ENCODE measurements at regions not wholly inside any gene's neighbourhood (a gene's known extent, or its start where the extent isn't known, plus 50 kb on each side); places are given as distances from the start of the nearest gene placed in this dataset.

GRCh38 chr19:31485472-31485871 is 136.2 kb upstream of the TSHZ3 start:
- WGBS, 2 donors (ENCODE audit: extremely low coverage in 2 of 2, insufficient read length in 2 of 2, insufficient replicate concordance in 1 of 2) = no CpG with 5 or more reads among the region's 2 CpGs
- Histone ChIP-seq H3K18ac (ENCODE audit: low read length) (no peak overlapping the region), H3K4me2 (ENCODE audit: insufficient read depth, low read length, poor library complexity, severe bottlenecking) (no peak overlapping the region), H3K4me1 (ENCODE audit: control insufficient read depth in 2 of 2, insufficient read depth in 1 of 2, low read depth in 1 of 2, low read length in 2 of 2) (no peaks in the 10 kb centered on the region), H3K23ac (ENCODE audit: low read depth, low read length, poor library complexity) (no peak overlapping the region), H4K91ac (ENCODE audit: low read depth, low read length, poor library complexity) (no peak overlapping the region), H3K79me1 (ENCODE audit: low read depth, low read length) (no peaks in the 10 kb centered on the region), H3K14ac (ENCODE audit: low read length) (no peak overlapping the region), H2BK12ac (ENCODE audit: low read length) (no peak overlapping the region), H3K4ac (ENCODE audit: low read length) (no peak overlapping the region), H3K27ac (replicated peaks; ENCODE audit: low read length) (no peak overlapping the region), H3K9me3 (replicated peaks in 1 of 2; ENCODE audit: control insufficient read depth in 2 of 2, insufficient read depth in 1 of 2, low read depth in 1 of 2, low read length in 2 of 2) (no peaks in the 10 kb centered on the region), H3K9ac (ENCODE audit: low read depth, low read length, poor library complexity) (no peak overlapping the region), H3K4me3 (ENCODE audit: low read length in 2 of 2) (no peak overlapping the region), H2AK5ac (ENCODE audit: low read depth, low read length) (no peak overlapping the region), H3K36me3 (replicated peaks in 1 of 2; ENCODE audit: control insufficient read depth in 2 of 2, insufficient read depth in 2 of 2, low read length in 2 of 2) (no peaks in the 10 kb centered on the region), H4K8ac (ENCODE audit: low read depth, low read length) (no peak overlapping the region), H2BK5ac (ENCODE audit: low read length) (no peak overlapping the region), H2AFZ (ENCODE audit: low read length) (no peak overlapping the region), H2BK15ac (ENCODE audit: low read length) (no peak overlapping the region), H2BK120ac (ENCODE audit: low read depth, low read length) (no peak overlapping the region), H3K27me3 (ENCODE audit: control insufficient read depth in 3 of 3, insufficient read depth in 3 of 3, low read depth in 1 of 3, low read length in 3 of 3) (no peaks in the 10 kb centered on the region)
- no peak for DNase-seq (ENCODE audit: low spot score)

GRCh38 chr19:31491242-31491641 is 142.0 kb upstream of the TSHZ3 start:
- no peak for DNase-seq (ENCODE audit: low spot score)

GRCh38 chr19:31492050-31492449 is 142.8 kb upstream of the TSHZ3 start:
- H3K79me1 ChIP-seq (ENCODE audit: low read depth, low read length) = no peaks in the 10 kb centered on the region
- H2AK5ac ChIP-seq (ENCODE audit: low read depth, low read length) = no peak overlapping the region
- no peak overlapping the region for H2BK15ac ChIP-seq (ENCODE audit: low read length)
- H2BK12ac ChIP-seq (ENCODE audit: low read length) = no peak overlapping the region
- H3K4me3 ChIP-seq (ENCODE audit: low read length in 2 of 2) = no peak overlapping the region
- no peaks in the 10 kb centered on the region for H3K4me1 ChIP-seq (ENCODE audit: control insufficient read depth in 2 of 2, insufficient read depth in 1 of 2, low read depth in 1 of 2, low read length in 2 of 2)
- DNase-seq (ENCODE audit: low spot score) = no peak
- no peak overlapping the region for H4K8ac ChIP-seq (ENCODE audit: low read depth, low read length)
- no peaks in the 10 kb centered on the region for H3K36me3 ChIP-seq (replicated peaks in 1 of 2; ENCODE audit: control insufficient read depth in 2 of 2, insufficient read depth in 2 of 2, low read length in 2 of 2)
- H3K27ac ChIP-seq (replicated peaks; ENCODE audit: low read length) = no peak overlapping the region
- H3K4me2 ChIP-seq (ENCODE audit: insufficient read depth, low read length, poor library complexity, severe bottlenecking) = no peak overlapping the region
- no peak overlapping the region for H3K18ac ChIP-seq (ENCODE audit: low read length)
- H3K27me3 ChIP-seq (ENCODE audit: control insufficient read depth in 3 of 3, insufficient read depth in 3 of 3, low read depth in 1 of 3, low read length in 3 of 3) = no peaks in the 10 kb centered on the region
- no peak overlapping the region for H3K23ac ChIP-seq (ENCODE audit: low read depth, low read length, poor library complexity)
- H3K9ac ChIP-seq (ENCODE audit: low read depth, low read length, poor library complexity) = no peak overlapping the region
- WGBS, 2 donors (ENCODE audit: extremely low coverage in 2 of 2, insufficient read length in 2 of 2, insufficient replicate concordance in 1 of 2) = no CpG with 5 or more reads among the region's 3 CpGs
- H2BK120ac ChIP-seq (ENCODE audit: low read depth, low read length) = no peak overlapping the region
- no peaks in the 10 kb centered on the region for H3K9me3 ChIP-seq (replicated peaks in 1 of 2; ENCODE audit: control insufficient read depth in 2 of 2, insufficient read depth in 1 of 2, low read depth in 1 of 2, low read length in 2 of 2)
- no peak overlapping the region for H2AFZ ChIP-seq (ENCODE audit: low read length)
- H3K14ac ChIP-seq (ENCODE audit: low read length) = no peak overlapping the region
- H2BK5ac ChIP-seq (ENCODE audit: low read length) = no peak overlapping the region
- no peak overlapping the region for H4K91ac ChIP-seq (ENCODE audit: low read depth, low read length, poor library complexity)
- no peak overlapping the region for H3K4ac ChIP-seq (ENCODE audit: low read length)

More at GRCh38 chr19:31491242-31491641, 142.0 kb upstream of the TSHZ3 start:
- H3K27me3 ChIP-seq (ENCODE audit: control insufficient read depth in 3 of 3, insufficient read depth in 3 of 3, low read depth in 1 of 3, low read length in 3 of 3) = no peaks in the 10 kb centered on the region
- H3K9ac ChIP-seq (ENCODE audit: low read depth, low read length, poor library complexity) = no peak overlapping the region
- H3K36me3 ChIP-seq (replicated peaks in 1 of 2; ENCODE audit: control insufficient read depth in 2 of 2, insufficient read depth in 2 of 2, low read length in 2 of 2) = no peaks in the 10 kb centered on the region
- no peak overlapping the region for H2BK5ac ChIP-seq (ENCODE audit: low read length)
- no peaks in the 10 kb centered on the region for H3K4me1 ChIP-seq (ENCODE audit: control insufficient read depth in 2 of 2, insufficient read depth in 1 of 2, low read depth in 1 of 2, low read length in 2 of 2)
- no peak overlapping the region for H2BK12ac ChIP-seq (ENCODE audit: low read length)
- no peak overlapping the region for H3K4ac ChIP-seq (ENCODE audit: low read length)
- H3K27ac ChIP-seq (replicated peaks; ENCODE audit: low read length) = no peak overlapping the region
- H3K14ac ChIP-seq (ENCODE audit: low read length) = no peak overlapping the region
- H3K4me2 ChIP-seq (ENCODE audit: insufficient read depth, low read length, poor library complexity, severe bottlenecking) = no peak overlapping the region
- H2BK120ac ChIP-seq (ENCODE audit: low read depth, low read length) = no peak overlapping the region
- H2AFZ ChIP-seq (ENCODE audit: low read length) = no peak overlapping the region
- no peaks in the 10 kb centered on the region for H3K9me3 ChIP-seq (replicated peaks in 1 of 2; ENCODE audit: control insufficient read depth in 2 of 2, insufficient read depth in 1 of 2, low read depth in 1 of 2, low read length in 2 of 2)
- no peak overlapping the region for H4K8ac ChIP-seq (ENCODE audit: low read depth, low read length)
- H3K4me3 ChIP-seq (ENCODE audit: low read length in 2 of 2) = no peak overlapping the region
- WGBS, 2 donors (ENCODE audit: extremely low coverage in 2 of 2, insufficient read length in 2 of 2, insufficient replicate concordance in 1 of 2) = no CpG with 5 or more reads among the region's 4 CpGs
- no peak overlapping the region for H2AK5ac ChIP-seq (ENCODE audit: low read depth, low read length)
- H3K18ac ChIP-seq (ENCODE audit: low read length) = no peak overlapping the region
- no peak overlapping the region for H3K23ac ChIP-seq (ENCODE audit: low read depth, low read length, poor library complexity)
- no peak overlapping the region for H4K91ac ChIP-seq (ENCODE audit: low read depth, low read length, poor library complexity)
- no peak overlapping the region for H2BK15ac ChIP-seq (ENCODE audit: low read length)
- no peaks in the 10 kb centered on the region for H3K79me1 ChIP-seq (ENCODE audit: low read depth, low read length)

GRCh38 chr19:31496076-31496475 is 146.8 kb upstream of the TSHZ3 start:
- Histone ChIP-seq H3K14ac (ENCODE audit: low read length) (no peak overlapping the region), H3K4me3 (ENCODE audit: low read length in 2 of 2) (no peak overlapping the region), H3K9ac (ENCODE audit: low read depth, low read length, poor library complexity) (no peak overlapping the region), H3K18ac (ENCODE audit: low read length) (no peak overlapping the region), H3K27ac (replicated peaks; ENCODE audit: low read length) (no peak overlapping the region), H3K79me1 (ENCODE audit: low read depth, low read length) (no peaks in the 10 kb centered on the region), H3K4ac (ENCODE audit: low read length) (no peak overlapping the region), H4K91ac (ENCODE audit: low read depth, low read length, poor library complexity) (peak overlapping the region; percentile 38), H3K9me3 (replicated peaks in 1 of 2; ENCODE audit: control insufficient read depth in 2 of 2, insufficient read depth in 1 of 2, low read depth in 1 of 2, low read length in 2 of 2) (no peaks in the 10 kb centered on the region), H3K4me2 (ENCODE audit: insufficient read depth, low read length, poor library complexity, severe bottlenecking) (no peak overlapping the region), H2BK120ac (ENCODE audit: low read depth, low read length) (no peak overlapping the region), H3K23ac (ENCODE audit: low read depth, low read length, poor library complexity) (no peak overlapping the region), H2BK12ac (ENCODE audit: low read length) (no peak overlapping the region), H3K36me3 (replicated peaks in 1 of 2; ENCODE audit: control insufficient read depth in 2 of 2, insufficient read depth in 2 of 2, low read length in 2 of 2) (no peaks in the 10 kb centered on the region), H2AFZ (ENCODE audit: low read length) (no peak overlapping the region), H4K8ac (ENCODE audit: low read depth, low read length) (no peak overlapping the region), H2AK5ac (ENCODE audit: low read depth, low read length) (no peak overlapping the region), H3K4me1 (ENCODE audit: control insufficient read depth in 2 of 2, insufficient read depth in 1 of 2, low read depth in 1 of 2, low read length in 2 of 2) (no peaks in the 10 kb centered on the region), H3K27me3 (ENCODE audit: control insufficient read depth in 3 of 3, insufficient read depth in 3 of 3, low read depth in 1 of 3, low read length in 3 of 3) (no peaks in the 10 kb centered on the region), H2BK15ac (ENCODE audit: low read length) (no peak overlapping the region), H2BK5ac (ENCODE audit: low read length) (no peak overlapping the region)
- WGBS, 2 donors (ENCODE audit: extremely low coverage in 2 of 2, insufficient read length in 2 of 2, insufficient replicate concordance in 1 of 2) = no CpG with 5 or more reads among the region's 13 CpGs
- no peak for DNase-seq (ENCODE audit: low spot score)

Data from neuronal stem cell (in vitro differentiated cells).